Ascending aorta (tissue), 2 donors: ENCODE measurements at regions not wholly inside any gene's neighbourhood (a gene's known extent, or its start where the extent isn't known, plus 50 kb on each side); places are given as distances from the start of the nearest gene placed in this dataset.

Experiments
- DNase-seq, 2 donors: peaks; one replicate each; pipeline ENCODE4 v3.0.0-alpha.2; 2019; ENCODE audit warnings: low spot score in 2 of 2
- H3K27ac ChIP-seq, 2 donors: fragments of 200-600 bp; sonication (generic); one replicate each; pipeline ENCODE4 v1.5.1; 2016 to 2017; ENCODE audit warnings: mild to moderate bottlenecking in 1 of 2
- H3K27me3 ChIP-seq: fragments of 200-600 bp; sonication (generic); one replicate; pipeline ENCODE4 v1.5.1; 2017
- H3K36me3 ChIP-seq, 2 donors: fragments of 200-600 bp; sonication (generic); one replicate each; pipeline ENCODE4 v1.5.1; 2016
- H3K4me1 ChIP-seq, 2 donors: fragments of 200-600 bp; sonication (generic); one replicate each; pipeline ENCODE4 v1.5.1; 2016 to 2017; ENCODE audit warnings: mild to moderate bottlenecking in 1 of 2
- H3K4me3 ChIP-seq, 2 donors: fragments of 200-600 bp; sonication (generic); one replicate each; pipeline ENCODE4 v1.5.1; 2016 to 2017; ENCODE audit warnings: mild to moderate bottlenecking in 1 of 2
- H3K9me3 ChIP-seq, 2 donors: fragments of 200-600 bp; sonication (generic); one replicate each; pipeline ENCODE4 v1.5.1; 2016
- intact Hi-C: fragments of 100-400 bp; cut with DNase I; formaldehyde crosslinking; loops from one replicate; pipeline ENCODE4 v1.15.1; 2023
- TF ChIP-seq, protein P1 (sequence below), 3 experiments: fragments of 200-600 bp in 2 of 3; fragments of 450-650 bp in 1 of 3; sonication (generic) in 2 of 3; IDR thresholded peaks; one replicate each; pipeline ENCODE4 v1.5.1; 2016 to 2019; ENCODE audit warnings: antibody characterized with exemption in 3 of 3, mild to moderate bottlenecking in 1 of 3, moderate library complexity in 1 of 3

GRCh38 chr5:82851471-82851870, 225.7 kb downstream of the TMEM167A start:
- Histone ChIP-seq H3K4me3 (no peak overlapping the region), H3K4me1 (no peaks in the 10 kb centered on the region), H3K36me3 (no peaks in the 10 kb centered on the region), H3K27ac (no peak overlapping the region), H3K9me3 (no peaks in the 10 kb centered on the region), H3K27me3 (no peaks in the 10 kb centered on the region)
- intact Hi-C loops, result no loop called here
- no peak for DNase-seq
- TF ChIP-seq, protein P1, sequence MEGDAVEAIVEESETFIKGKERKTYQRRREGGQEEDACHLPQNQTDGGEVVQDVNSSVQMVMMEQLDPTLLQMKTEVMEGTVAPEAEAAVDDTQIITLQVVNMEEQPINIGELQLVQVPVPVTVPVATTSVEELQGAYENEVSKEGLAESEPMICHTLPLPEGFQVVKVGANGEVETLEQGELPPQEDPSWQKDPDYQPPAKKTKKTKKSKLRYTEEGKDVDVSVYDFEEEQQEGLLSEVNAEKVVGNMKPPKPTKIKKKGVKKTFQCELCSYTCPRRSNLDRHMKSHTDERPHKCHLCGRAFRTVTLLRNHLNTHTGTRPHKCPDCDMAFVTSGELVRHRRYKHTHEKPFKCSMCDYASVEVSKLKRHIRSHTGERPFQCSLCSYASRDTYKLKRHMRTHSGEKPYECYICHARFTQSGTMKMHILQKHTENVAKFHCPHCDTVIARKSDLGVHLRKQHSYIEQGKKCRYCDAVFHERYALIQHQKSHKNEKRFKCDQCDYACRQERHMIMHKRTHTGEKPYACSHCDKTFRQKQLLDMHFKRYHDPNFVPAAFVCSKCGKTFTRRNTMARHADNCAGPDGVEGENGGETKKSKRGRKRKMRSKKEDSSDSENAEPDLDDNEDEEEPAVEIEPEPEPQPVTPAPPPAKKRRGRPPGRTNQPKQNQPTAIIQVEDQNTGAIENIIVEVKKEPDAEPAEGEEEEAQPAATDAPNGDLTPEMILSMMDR (IDR thresholded peaks at IDR 0.05), result no peak

DNA sequence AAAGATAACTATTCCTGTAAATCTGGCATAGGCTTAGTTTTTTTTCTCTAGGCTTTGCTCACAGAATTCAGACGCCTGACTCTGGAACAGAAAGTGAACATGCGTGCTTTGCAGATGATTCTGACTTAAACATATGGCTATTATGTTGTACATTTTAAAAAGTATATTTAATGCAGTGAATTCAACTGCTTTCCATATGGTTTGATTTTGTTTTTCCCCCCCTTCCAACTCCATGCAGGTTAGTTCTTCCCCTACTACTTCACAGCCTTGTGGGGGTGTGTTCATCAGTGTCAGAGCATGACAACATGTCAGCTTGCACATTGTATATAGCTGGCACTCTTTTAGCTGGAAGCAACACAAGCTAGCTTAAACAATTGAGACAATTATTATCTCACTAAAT, 226.8 kb downstream of the TMEM167A start:
- Histone ChIP-seq H3K36me3 (no peaks in the 10 kb centered on the region), H3K4me3 (no peak overlapping the region), H3K27ac (no peak overlapping the region), H3K4me1 (no peaks in the 10 kb centered on the region), H3K9me3 (no peaks in the 10 kb centered on the region), H3K27me3 (no peaks in the 10 kb centered on the region)
- TF ChIP-seq, protein P1 (IDR thresholded peaks at IDR 0.05), result no peak
- intact Hi-C loops, result no loop called here
- no peak for DNase-seq

DNA sequence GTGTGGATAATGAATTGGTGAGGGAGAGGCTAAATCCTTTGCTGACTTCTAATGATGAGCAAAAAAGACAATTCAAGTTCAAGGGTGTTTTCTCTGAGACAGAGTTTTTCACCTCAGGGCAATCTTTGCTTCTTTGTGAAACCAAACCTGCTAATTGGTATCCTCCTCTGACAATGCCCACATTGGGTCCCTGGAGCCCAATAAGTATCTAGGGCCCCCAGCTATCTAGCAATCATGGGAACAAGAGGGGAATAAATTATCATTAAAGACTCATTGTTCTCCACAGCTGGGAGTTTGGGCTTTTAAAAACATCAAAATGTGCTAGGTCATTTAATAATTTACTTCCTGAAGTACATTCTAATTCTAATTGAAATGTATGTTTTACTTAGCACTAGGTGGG, 227.3 kb downstream of the TMEM167A start:
- TF ChIP-seq, protein P1 (IDR thresholded peaks at IDR 0.05), result no peak
- intact Hi-C loops, result no loop called here
- DNase-seq, result no peak

GRCh38 chr5:82847562-82847961, 229.6 kb downstream of the TMEM167A start:
- Histone ChIP-seq H3K27me3 (no peaks in the 10 kb centered on the region), H3K4me1 (no peaks in the 10 kb centered on the region), H3K4me3 (no peak overlapping the region), H3K9me3 (no peaks in the 10 kb centered on the region), H3K27ac (no peak overlapping the region), H3K36me3 (no peaks in the 10 kb centered on the region)
- TF ChIP-seq, protein P1 (IDR thresholded peaks at IDR 0.05), result no peak
- intact Hi-C loops, result no loop called here
- DNase-seq, result no peak

More for the DNA sequence above, 227.3 kb downstream of the TMEM167A start:
- Histone ChIP-seq H3K9me3 (no peaks in the 10 kb centered on the region), H3K36me3 (no peaks in the 10 kb centered on the region), H3K27ac (no peak overlapping the region), H3K4me1 (no peaks in the 10 kb centered on the region), H3K4me3 (no peak overlapping the region), H3K27me3 (no peaks in the 10 kb centered on the region)

GRCh38 chr5:82839881-82840280, 237.3 kb downstream of the TMEM167A start:
- Histone ChIP-seq H3K9me3 (no peaks in the 10 kb centered on the region), H3K27me3 (no peaks in the 10 kb centered on the region), H3K27ac (no peak overlapping the region), H3K36me3 (no peaks in the 10 kb centered on the region), H3K4me3 (no peak overlapping the region), H3K4me1 (no peaks in the 10 kb centered on the region)
- DNase-seq, result no peak
- intact Hi-C loops, result no loop called here
- TF ChIP-seq, protein P1 (IDR thresholded peaks at IDR 0.05), result no peak

DNA sequence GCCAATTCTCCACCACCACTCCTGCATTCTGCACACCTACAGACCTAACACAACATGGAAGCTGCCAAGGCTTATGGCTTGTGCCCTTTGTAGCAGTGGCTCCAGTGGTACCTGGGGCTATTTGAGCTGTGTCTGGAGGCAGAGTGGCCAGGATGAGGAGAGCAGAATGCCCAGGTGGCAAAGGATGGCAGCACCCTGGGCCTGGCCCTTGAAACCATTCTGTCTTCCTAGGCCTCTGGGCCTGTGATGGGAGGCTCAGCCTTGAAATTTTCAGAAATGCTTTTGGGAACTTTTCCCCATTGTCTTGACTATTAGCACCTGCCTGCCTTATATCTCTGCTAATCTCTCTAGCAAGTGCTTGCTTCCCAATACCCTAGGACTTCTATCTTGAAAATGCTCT, 241.7 kb downstream of the TMEM167A start:
- no peaks in the 10 kb centered on the region for H3K36me3 ChIP-seq

More for the DNA sequence above, 241.7 kb downstream of the TMEM167A start:
- intact Hi-C loops, result no loop called here
- Histone ChIP-seq H3K4me3 (no peak overlapping the region), H3K27ac (no peak overlapping the region), H3K27me3 (no peaks in the 10 kb centered on the region), H3K4me1 (no peaks in the 10 kb centered on the region), H3K9me3 (no peaks in the 10 kb centered on the region)
- TF ChIP-seq, protein P1 (IDR thresholded peaks at IDR 0.05), result no peak
- no peak for DNase-seq
